ENCODE measurements at regions not wholly inside any gene's neighbourhood (a gene's known extent, or its start where the extent isn't known, plus 50 kb on each side); places are given as distances from the start of the nearest gene placed in this dataset.
"Not testable (repeated sequence)": the region's sequence is repeated elsewhere in the genome, so short reads cannot be mapped to it uniquely, and the experiment has no call there.

DNA sequence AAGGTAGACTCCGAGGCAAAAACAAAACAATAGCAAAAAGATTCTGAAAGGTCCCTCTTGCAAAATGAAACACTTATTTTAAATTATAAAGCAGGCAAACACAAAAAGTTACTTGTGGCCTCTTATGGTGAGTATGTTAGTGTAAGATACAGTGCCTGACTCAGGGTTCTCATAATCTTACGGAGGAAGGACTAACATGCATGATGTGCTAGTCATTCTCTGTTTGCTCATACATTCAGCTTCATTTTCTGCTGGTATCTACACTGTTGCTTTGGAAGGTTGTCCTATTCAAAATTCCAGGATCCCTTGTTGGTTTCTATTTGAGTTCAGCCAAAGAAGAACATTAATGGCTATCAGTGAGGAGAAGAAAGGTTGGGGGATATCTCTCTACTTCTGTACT is 249.1 kb upstream of the FAM47A start:
- Mint-ChIP-seq H3K36me3 (ENCODE audit: insufficient read depth in 2 of 2) (no peaks in the 10 kb centered on the region), H3K27me3 (ENCODE audit: low read depth) (no peaks in the 10 kb centered on the region), H3K27ac (no peak overlapping the region), H3K4me3 (no peak overlapping the region), H3K9me3 (peaks cover 0 to 1% of the 10 kb centered on the region in 2 donors), H3K4me1 (ENCODE audit: low read depth) (no peaks in the 10 kb centered on the region)
- DNase-seq (no peak), ATAC-seq (replicated peaks in 1 of 2) (no peak)

DNA sequence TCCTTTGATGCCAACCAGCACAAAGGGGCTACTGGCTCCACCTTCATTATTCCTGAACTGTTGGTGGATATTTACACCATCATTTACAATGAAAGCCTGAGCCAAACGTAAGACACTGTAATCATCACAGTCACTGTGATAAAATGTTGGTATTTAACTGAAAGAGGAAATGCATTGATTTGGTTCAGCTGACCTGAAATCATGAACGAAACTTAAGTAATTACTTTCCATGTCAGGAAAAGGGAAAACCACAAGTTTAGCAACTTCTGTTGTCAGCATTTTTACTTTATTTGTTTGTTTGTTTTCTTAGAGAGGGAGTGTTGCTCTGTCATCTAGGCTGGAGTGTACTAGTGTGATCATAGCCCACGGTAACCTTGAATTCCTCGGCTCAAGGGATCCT is 247.8 kb upstream of the FAM47A start:
- DNase-seq, result no peak
- Mint-ChIP-seq H3K9me3 (peaks cover 0 to 4% of the 10 kb centered on the region in 2 donors), H3K27ac (no peak overlapping the region), H3K36me3 (ENCODE audit: insufficient read depth in 2 of 2) (no peaks in the 10 kb centered on the region), H3K27me3 (ENCODE audit: low read depth) (no peaks in the 10 kb centered on the region), H3K4me1 (ENCODE audit: low read depth) (no peaks in the 10 kb centered on the region), H3K4me3 (no peak overlapping the region)
- no peak for ATAC-seq (replicated peaks in 1 of 2)

DNA sequence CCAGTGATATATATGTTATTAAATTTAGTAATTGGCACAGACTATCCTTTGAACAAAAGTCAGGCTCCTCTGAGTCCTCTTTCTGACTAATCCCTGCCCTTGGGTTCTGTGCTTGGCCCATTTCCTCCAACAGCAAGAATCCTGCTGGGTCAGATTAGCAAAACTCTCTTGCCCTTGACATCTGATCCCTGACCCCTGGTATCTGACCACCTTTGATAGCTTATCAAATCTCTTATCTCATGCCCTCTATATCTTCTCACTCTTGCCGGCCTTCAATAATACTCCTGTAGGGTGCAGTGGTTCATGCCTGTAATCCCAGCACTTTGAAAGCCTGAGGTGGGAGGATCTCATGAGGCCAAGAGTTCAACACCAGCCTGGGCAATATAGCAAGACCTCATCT is 245.5 kb upstream of the FAM47A start:
- Mint-ChIP-seq H3K36me3 (ENCODE audit: insufficient read depth in 2 of 2) (peaks cover 0 to 1% of the 10 kb centered on the region in 2 donors), H3K27me3 (ENCODE audit: low read depth) (no peaks in the 10 kb centered on the region), H3K4me3 (no peak overlapping the region), H3K9me3 (peaks cover 0 to 3% of the 10 kb centered on the region in 2 donors), H3K27ac (no peak overlapping the region), H3K4me1 (ENCODE audit: low read depth) (no peaks in the 10 kb centered on the region)
- no peak for ATAC-seq (replicated peaks in 1 of 2)
- DNase-seq, result no peak

DNA sequence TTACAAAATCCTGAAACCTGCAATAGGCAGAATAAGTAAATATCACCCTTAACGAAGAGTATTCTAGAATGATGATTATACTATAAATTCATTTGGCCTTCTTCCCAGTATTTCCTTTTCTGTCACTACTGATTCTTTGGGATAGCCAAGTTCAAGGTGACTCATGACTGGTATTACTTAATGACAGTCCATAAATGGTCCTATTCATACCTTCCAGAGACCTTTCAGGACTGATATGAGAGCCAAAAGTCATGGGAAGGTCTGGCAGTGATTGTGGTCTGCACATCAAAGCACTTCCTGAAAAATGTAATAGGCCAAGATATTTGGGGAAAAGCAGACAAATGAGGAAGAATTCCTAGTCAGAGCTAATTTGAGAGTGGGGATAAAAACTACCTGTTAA is 239.6 kb upstream of the FAM47A start:
- Mint-ChIP-seq H3K4me1 (ENCODE audit: low read depth) (no peaks in the 10 kb centered on the region), H3K4me3 (no peak overlapping the region), H3K27me3 (ENCODE audit: low read depth) (no peaks in the 10 kb centered on the region), H3K36me3 (ENCODE audit: insufficient read depth in 2 of 2) (peaks cover 0 to 1% of the 10 kb centered on the region in 2 donors), H3K9me3 (peaks cover 3% of the 10 kb centered on the region in 2 donors), H3K27ac (no peak overlapping the region)
- no peak for ATAC-seq (replicated peaks in 1 of 2)
- no peak for DNase-seq

DNA sequence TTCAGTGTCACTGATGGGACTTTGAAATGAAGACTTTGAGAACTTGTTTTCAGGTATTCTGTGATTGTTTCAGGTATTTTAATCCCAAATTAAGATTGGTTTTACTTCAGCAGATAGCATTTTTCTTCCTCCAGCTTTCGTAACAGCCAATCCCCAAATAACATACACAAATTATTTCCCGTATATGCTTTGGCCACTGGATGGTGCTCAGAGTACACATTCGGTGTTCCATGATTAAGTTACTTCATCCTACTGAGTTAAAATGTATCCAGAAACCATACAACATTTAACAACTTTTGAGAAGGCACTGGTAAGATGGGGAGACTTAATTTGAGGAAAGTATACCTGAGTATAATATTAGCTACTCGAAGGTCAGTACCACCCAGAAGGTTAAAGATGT is 233.4 kb upstream of the FAM47A start:
- ATAC-seq (replicated peaks in 1 of 2), result no peak

DNA sequence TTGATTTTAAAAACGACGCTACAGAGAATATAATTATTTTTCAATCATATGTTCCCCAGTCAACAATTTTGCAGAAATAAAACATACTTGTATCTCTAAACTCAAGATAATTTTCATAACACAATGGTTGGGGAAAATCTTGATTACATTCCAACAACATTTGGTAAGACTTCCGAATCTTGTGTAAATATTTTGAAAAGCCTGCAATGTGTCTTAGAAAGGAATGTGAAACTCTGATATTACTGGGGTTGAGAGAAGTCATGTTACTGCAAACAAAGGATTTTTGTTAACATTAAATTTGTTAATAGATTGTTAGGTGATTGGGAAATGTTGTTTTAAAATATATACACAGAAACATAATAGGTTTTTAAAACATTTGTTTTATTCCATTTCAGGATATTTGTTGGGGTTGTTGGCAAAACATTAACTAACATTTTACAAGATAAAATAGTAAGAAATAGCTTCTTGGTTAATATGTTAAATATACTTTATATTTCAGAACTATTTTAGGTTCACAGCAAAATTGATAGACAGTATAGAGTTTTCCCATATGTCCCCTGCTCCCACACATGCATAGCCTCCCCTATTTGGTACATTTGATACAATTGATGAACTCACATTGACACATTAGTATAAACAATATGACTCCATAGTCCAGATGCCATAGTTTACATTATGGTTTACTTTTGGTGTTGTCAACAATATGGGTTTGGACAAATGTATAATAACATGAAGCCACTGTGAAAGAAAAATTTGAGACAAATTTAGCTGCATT is 218.6 kb upstream of the FAM47A start:
- Mint-ChIP-seq H3K27me3 (ENCODE audit: low read depth) (no peaks in the 10 kb centered on the region), H3K4me3 (no peak overlapping the region), H3K4me1 (ENCODE audit: low read depth) (no peaks in the 10 kb centered on the region), H3K9me3 (peaks cover 2 to 7% of the 10 kb centered on the region in 2 donors), H3K27ac (no peak overlapping the region), H3K36me3 (ENCODE audit: insufficient read depth in 2 of 2) (no peaks in the 10 kb centered on the region)
- DNase-seq (no peak), ATAC-seq (replicated peaks in 1 of 2) (no peak)

More for the DNA sequence above, 233.4 kb upstream of the FAM47A start:
- DNase-seq, result no peak
- H3K36me3 Mint-ChIP-seq (ENCODE audit: insufficient read depth in 2 of 2), result no peaks in the 10 kb centered on the region
- no peak overlapping the region for H3K27ac Mint-ChIP-seq
- H3K27me3 Mint-ChIP-seq (ENCODE audit: low read depth), result peaks cover 7% of the 10 kb centered on the region
- H3K4me3 Mint-ChIP-seq, result no peak overlapping the region
- peaks cover 0 to 5% of the 10 kb centered on the region in 2 donors for H3K9me3 Mint-ChIP-seq
- no peaks in the 10 kb centered on the region for H3K4me1 Mint-ChIP-seq (ENCODE audit: low read depth)

DNA sequence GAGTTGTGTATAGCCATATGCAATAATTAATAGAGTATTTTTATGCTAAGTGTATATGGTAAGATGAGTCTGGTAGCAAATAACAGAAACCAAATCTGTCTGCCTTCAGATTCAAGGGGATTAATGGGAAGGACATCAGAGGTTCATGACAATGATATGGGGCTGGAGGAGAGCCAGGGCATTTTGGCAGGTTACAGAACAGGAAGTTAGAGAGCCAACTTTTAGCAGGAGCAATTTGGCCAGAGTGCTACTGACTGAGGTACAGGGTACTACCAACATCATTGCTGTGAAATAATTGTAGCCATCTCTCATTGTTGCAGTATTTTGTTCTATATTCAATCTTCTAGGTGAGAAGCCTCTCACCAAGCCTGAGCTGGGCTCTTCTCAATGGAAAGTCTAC is 210.9 kb upstream of the FAM47A start:
- no peak for DNase-seq
- no peak overlapping the region for H3K27ac Mint-ChIP-seq
- ATAC-seq (replicated peaks in 1 of 2), result no peak
- no peaks in the 10 kb centered on the region for H3K4me1 Mint-ChIP-seq (ENCODE audit: low read depth)
- H3K36me3 Mint-ChIP-seq (ENCODE audit: insufficient read depth in 2 of 2), result peaks cover 0 to 2% of the 10 kb centered on the region in 2 donors
- peaks cover 0 to 3% of the 10 kb centered on the region in 2 donors for H3K9me3 Mint-ChIP-seq
- no peaks in the 10 kb centered on the region for H3K27me3 Mint-ChIP-seq (ENCODE audit: low read depth)
- H3K4me3 Mint-ChIP-seq, result no peak overlapping the region

DNA sequence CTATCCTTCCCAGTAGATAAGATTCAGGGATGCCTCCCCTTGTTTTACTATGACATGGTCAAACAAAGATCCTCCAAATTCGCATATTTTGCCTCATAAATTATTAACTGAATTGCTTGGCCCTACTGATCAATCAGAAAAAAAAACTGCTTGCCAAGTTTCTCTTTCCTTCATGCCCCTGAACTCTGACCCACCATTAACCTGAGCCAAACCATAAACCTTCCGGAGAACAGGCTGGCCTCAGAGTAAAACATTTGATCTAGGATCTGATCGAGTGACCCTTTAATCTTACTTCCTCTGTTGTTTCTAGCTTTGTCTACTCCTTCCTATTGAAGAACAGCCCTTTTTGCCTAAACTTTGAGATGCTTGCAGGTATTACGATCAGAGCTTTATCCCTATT is 209.7 kb upstream of the FAM47A start:
- no peaks in the 10 kb centered on the region for H3K27me3 Mint-ChIP-seq (ENCODE audit: low read depth)
- H3K9me3 Mint-ChIP-seq, result peaks cover 2 to 3% of the 10 kb centered on the region in 2 donors
- H3K4me1 Mint-ChIP-seq (ENCODE audit: low read depth), result no peaks in the 10 kb centered on the region
- no peak overlapping the region for H3K27ac Mint-ChIP-seq
- H3K4me3 Mint-ChIP-seq, result no peak overlapping the region
- no peak for DNase-seq
- H3K36me3 Mint-ChIP-seq (ENCODE audit: insufficient read depth in 2 of 2), result peaks cover 0 to 2% of the 10 kb centered on the region in 2 donors
- no peak for ATAC-seq (replicated peaks in 1 of 2)

DNA sequence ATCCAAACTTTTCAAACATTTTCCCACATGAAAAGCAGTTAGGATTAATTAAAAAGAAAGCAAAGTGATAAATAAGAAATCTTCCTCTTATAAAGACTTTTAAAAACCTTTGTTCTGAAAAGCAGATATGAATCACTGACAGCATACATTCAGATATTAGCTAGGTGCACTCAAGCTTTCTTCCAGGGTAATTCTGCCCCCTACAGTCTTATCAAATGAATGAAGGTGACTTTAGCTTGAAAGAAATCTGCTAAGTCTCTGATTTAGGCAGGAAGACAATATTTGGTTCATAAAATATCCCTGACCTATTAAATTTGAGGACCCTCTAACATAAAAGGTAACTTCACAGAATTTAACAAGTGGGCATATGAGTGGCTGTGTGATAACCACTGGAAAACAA is 209.1 kb upstream of the FAM47A start:
- H3K9me3 Mint-ChIP-seq, result peaks cover 1 to 5% of the 10 kb centered on the region in 2 donors
- ATAC-seq (replicated peaks in 1 of 2) (no peak), DNase-seq (no peak)
- H3K27me3 Mint-ChIP-seq (ENCODE audit: low read depth), result no peaks in the 10 kb centered on the region
- no peaks in the 10 kb centered on the region for H3K4me1 Mint-ChIP-seq (ENCODE audit: low read depth)
- no peak overlapping the region for H3K4me3 Mint-ChIP-seq
- peaks cover 0 to 2% of the 10 kb centered on the region in 2 donors for H3K36me3 Mint-ChIP-seq (ENCODE audit: insufficient read depth in 2 of 2)
- H3K27ac Mint-ChIP-seq, result no peak overlapping the region

DNA sequence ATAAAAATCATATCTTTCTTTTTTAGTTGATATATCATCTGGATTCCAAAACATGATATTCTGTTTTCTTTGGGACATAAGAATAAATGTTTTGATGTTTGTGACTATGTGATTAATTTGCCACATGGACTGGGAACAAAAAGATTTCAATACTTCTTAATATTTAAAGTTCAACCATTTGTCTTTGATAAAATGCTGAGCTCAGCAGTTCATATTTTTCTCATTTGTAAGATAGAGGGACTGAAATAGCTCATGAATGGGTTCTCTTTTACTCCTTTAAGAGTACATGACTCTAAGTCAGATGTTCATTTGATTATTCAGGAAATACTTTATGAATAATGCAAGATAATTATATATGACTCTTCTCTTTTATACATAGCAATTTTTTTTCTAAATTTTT is 205.9 kb upstream of the FAM47A start:
- Mint-ChIP-seq H3K9me3 (peaks cover 1 to 5% of the 10 kb centered on the region in 2 donors), H3K4me3 (no peak overlapping the region), H3K27me3 (ENCODE audit: low read depth) (no peaks in the 10 kb centered on the region), H3K27ac (no peak overlapping the region), H3K36me3 (ENCODE audit: insufficient read depth in 2 of 2) (no peaks in the 10 kb centered on the region), H3K4me1 (ENCODE audit: low read depth) (no peaks in the 10 kb centered on the region)
- no peak for DNase-seq
- no peak for ATAC-seq (replicated peaks in 1 of 2)

DNA sequence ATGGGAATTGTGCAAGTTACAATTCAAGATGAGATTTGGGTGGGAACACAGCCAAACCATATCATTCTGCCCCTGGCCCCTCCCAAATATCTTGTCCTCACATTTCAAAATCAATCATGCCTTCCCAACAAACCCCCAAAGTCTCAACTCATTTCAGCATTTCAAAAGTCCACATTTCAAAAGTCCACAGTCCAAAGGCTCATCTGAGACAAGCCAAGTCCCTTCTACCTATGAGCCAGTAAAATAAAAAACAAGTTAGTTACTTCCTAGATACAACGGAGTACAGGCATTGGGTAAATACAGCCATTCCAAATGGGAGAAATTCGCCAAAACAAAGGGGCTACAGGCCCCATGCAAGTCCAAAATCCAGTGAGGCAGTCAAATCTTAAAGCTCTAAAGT is 203.3 kb upstream of the FAM47A start:
- not testable (repeated sequence) for H3K4me1 Mint-ChIP-seq (ENCODE audit: low read depth); H3K9me3 Mint-ChIP-seq; H3K27ac Mint-ChIP-seq

DNA sequence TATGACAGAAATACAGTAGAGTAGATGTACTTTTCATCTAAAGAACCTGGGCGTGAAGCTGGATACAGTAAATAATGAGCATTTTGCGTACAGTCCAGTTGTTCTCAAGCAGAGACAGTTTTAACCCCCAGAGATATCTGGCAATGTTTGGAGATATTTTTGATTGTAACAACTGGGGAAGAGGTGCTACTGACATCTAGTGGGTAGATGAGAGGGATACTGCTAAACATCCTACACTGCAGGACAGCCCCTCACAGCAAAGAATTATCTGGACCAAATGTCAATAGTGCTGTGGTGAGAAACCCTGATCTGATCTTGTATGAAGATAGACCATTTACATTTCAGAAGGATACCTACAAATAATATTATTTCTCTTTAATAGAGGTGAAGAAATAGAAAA is 200.2 kb upstream of the FAM47A start:
- Mint-ChIP-seq H3K4me3 (no peak overlapping the region), H3K4me1 (ENCODE audit: low read depth) (no peaks in the 10 kb centered on the region), H3K27me3 (ENCODE audit: low read depth) (no peaks in the 10 kb centered on the region), H3K36me3 (ENCODE audit: insufficient read depth in 2 of 2) (no peaks in the 10 kb centered on the region), H3K27ac (no peak overlapping the region), H3K9me3 (peaks cover 0 to 5% of the 10 kb centered on the region in 2 donors)
- ATAC-seq (replicated peaks in 1 of 2) (no peak), DNase-seq (no peak)

More for the DNA sequence above, 203.3 kb upstream of the FAM47A start:
- H3K36me3 Mint-ChIP-seq (ENCODE audit: insufficient read depth in 2 of 2); H3K4me3 Mint-ChIP-seq; DNase-seq; H3K27me3 Mint-ChIP-seq (ENCODE audit: low read depth); ATAC-seq (replicated peaks in 1 of 2): not testable (repeated sequence)

DNA sequence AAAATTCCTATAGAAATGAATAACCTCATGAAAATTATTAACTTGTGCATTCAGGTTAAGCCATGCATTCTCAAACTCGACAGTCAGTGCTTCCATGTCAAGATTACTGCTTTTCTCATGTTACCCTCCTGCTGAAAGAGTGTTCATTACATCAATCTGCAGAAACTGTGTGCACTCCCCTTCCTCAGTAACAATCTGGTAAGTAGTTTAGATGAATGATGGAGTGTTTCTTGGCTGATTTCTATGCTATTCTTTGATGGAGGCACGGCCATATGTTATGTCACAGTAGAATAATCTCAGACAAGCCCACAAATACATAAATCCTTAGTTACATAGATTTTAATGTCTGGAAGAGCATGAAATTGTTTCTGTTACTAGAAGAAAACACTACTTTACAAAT is 193.3 kb upstream of the FAM47A start:
- Mint-ChIP-seq H3K4me3 (no peak overlapping the region), H3K4me1 (ENCODE audit: low read depth) (no peaks in the 10 kb centered on the region), H3K36me3 (ENCODE audit: insufficient read depth in 2 of 2) (no peaks in the 10 kb centered on the region), H3K27ac (no peak overlapping the region), H3K9me3 (peaks cover 0 to 3% of the 10 kb centered on the region in 2 donors), H3K27me3 (ENCODE audit: low read depth) (no peaks in the 10 kb centered on the region)
- DNase-seq (no peak), ATAC-seq (replicated peaks in 1 of 2) (no peak)

DNA sequence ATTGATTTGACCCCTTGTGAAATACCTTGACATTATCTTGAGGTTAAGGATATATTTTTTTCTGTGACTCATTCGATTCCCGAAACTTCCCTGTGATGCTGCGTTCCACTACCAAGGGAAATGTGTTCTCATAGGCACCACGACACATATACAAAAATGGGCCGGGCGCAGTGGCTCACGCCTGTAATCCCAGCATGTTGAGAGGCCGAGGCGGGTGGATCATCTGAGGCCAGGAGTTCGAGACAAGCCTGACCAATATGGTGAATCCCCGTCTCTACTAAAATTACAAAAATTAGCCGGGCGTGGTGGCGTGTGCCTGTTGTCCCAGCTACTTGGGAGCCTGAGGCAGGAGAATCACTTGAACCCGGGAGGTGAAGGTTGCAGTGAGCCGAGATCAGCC is 188.3 kb upstream of the FAM47A start:
- not testable (repeated sequence) for H3K36me3 Mint-ChIP-seq (ENCODE audit: insufficient read depth in 2 of 2); DNase-seq; H3K9me3 Mint-ChIP-seq; H3K27me3 Mint-ChIP-seq (ENCODE audit: low read depth); H3K4me3 Mint-ChIP-seq; H3K27ac Mint-ChIP-seq; ATAC-seq (replicated peaks in 1 of 2); H3K4me1 Mint-ChIP-seq (ENCODE audit: low read depth)

Data from activated T-cell treated with anti-CD3 and anti-CD28 coated beads, Interleukin-2, amount 50 U/mL, for 72 hours (primary cell).